BLaER1 treated with 17β-estradiol and CSF1 and Interleukin-3, amounts not matched to agents 10 nM and 100 nM (cell line): ENCODE measurements at regions not wholly inside any gene's neighbourhood (a gene's known extent, or its start where the extent isn't known, plus 50 kb on each side); places are given as distances from the start of the nearest gene placed in this dataset.
A peak's percentile ranks its signal among the peaks of the same experiment; 100 is the strongest.
"Not testable (repeated sequence)": the region's sequence is repeated elsewhere in the genome, so short reads cannot be mapped to it uniquely, and the experiment has no call there.

Source experiments
- H3K27ac ChIP-seq, 11 experiments: shearing (Covaris generic); formaldehyde crosslinking; 2 replicates each; pipeline ENCODE4 v1.8.1; 2022
- H3K27me3 ChIP-seq, 11 experiments: shearing (Covaris generic); formaldehyde crosslinking; 2 replicates each; pipeline ENCODE4 v1.8.1; 2022
- H3K36me3 ChIP-seq, 11 experiments: shearing (Covaris generic); formaldehyde crosslinking; 2 replicates each; pipeline ENCODE4 v1.8.1; 2022
- H3K4me1 ChIP-seq, 10 experiments: shearing (Covaris generic); formaldehyde crosslinking; 2 replicates each; pipeline ENCODE4 v1.8.1; 2022
- H3K4me2 ChIP-seq, 11 experiments: shearing (Covaris generic); formaldehyde crosslinking; 2 replicates each; pipeline ENCODE4 v1.8.1; 2022
- H3K4me3 ChIP-seq, 10 experiments: shearing (Covaris generic); formaldehyde crosslinking; 2 replicates each; pipeline ENCODE4 v1.8.1; 2022
- H3K9ac ChIP-seq, 11 experiments: shearing (Covaris generic); formaldehyde crosslinking; 2 replicates each; pipeline ENCODE4 v1.8.1; 2022
- H3K9me3 ChIP-seq, 11 experiments: shearing (Covaris generic); formaldehyde crosslinking; replicated peaks in 1 of 11; 2 replicates each; pipeline ENCODE4 v1.8.1; 2022
- H4K20me1 ChIP-seq, 11 experiments: shearing (Covaris generic); formaldehyde crosslinking; 2 replicates each; pipeline ENCODE4 v1.8.1; 2022
- Cebpa-rat ChIP-seq, 11 experiments: shearing (Covaris generic); IDR thresholded peaks; 2 replicates each; pipeline ENCODE4 v1.8.1; 2022

DNA sequence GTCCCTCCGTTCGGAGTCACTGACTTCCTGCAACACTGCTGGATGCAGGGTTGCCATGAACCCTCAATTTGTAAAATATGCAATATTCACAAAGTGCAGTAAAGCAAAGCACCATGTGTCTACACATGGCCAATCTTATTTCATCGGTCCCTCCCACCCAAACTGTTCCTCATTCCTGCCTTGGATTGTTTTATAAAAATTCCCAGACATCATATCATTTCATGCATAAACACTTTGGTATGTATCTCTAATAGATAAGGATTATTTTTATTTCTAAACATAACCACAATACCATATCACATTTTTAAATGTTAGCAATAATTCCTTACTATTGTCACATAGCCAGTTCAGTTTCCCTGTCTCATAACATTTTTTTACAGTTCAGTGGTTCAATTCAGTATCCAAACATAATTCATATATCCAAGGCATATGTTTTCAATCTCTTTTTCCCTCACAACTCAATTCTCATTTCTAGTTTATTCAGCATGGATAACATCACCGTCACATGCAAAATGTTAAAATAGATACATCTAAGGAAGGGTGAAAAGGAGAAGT, 82.0 kb upstream of the PCAT7 start:
- Histone ChIP-seq H3K27ac (no peak overlapping the region), H3K9ac (no peak overlapping the region), H3K27me3 (no peaks in the 10 kb centered on the region), H3K4me2 (no peak overlapping the region), H3K9me3 (peaks cover 30 to 43% (median 36%) of the 10 kb centered on the region in 11 experiments), H3K36me3 (0 out of 22 replicates have a peak, but pooled peaks cover 0 to 6% (median 0%) of the 10 kb centered on the region in 11 experiments), H4K20me1 (no peaks in the 10 kb centered on the region), H3K4me3 (no peak overlapping the region), H3K4me1 (0 out of 20 replicates have a peak, but pooled peaks cover 0 to 4% (median 0%) of the 10 kb centered on the region in 10 experiments)
- no peak for TF ChIP-seq Cebpa-rat (IDR thresholded peaks at IDR 0.05)

DNA sequence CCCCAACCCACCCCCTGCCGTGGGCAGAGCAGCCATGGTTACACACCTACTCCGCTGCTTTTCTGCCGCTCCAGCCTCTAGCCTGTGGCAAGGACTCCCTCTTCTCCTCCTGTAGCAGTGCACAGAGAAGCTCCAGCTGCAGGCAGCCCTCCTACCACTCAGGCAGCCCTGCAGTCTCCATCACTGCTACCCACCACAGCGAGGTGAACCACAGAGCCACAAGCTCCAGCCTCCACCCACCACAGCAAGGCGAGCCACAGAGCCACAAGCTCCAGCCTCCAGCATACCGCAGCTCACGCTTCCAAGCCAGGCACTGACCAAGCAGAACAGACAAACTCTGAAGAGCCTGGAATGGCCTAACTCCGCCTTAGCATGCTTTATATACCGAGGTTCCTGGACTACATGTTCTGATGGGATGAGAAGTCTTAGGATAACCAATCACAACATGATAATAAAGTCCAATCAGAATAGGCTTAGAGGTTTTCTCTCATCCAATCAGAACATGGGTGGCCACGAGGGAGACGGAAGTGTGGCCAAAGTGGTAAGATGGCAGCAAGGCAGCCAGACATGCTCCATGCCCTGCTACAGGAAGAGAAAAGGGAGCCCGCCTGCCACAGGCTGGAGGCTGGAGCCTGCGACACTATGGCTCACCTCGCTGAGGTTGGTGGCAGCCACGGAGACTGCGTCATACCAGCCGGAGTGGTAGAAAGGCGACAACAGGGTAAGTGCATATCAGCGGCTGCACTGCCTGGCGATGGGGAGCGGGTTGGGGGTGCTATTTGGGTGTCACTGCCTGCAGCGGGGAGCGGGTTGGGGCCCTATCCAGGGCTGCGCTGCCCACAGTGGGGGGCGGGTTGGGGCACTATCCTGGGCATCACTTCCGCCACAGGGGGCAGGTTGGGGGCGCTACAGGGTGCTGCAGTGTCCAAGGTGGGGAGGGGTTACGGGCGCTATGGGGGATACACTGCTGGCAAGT, 75.8 kb upstream of the PCAT7 start:
- Histone ChIP-seq H3K4me2 (no peak overlapping the region), H3K27ac (no peak overlapping the region)
- no peak for TF ChIP-seq Cebpa-rat (IDR thresholded peaks at IDR 0.05)

DNA sequence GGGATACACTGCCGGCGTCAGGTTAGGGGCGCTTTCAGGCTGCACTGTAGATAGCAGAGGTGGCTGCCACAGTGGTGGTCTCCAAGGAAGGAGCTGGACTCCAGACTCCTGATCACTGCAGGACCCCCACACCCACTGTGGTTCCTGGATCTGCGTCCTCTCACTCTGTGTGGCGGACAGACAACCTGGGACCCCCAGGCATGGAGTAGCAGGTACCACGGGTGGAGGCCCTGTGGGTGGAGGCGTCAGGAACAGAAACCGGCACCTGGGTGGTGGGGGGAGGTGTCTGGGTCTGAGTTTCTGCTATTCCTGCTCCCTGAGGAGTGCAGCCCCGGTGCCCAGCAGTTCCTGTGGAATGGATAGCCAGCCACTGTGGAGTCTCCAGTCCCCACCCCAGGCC, 75.1 kb upstream of the PCAT7 start:
- no peaks in the 10 kb centered on the region for H3K36me3 ChIP-seq
- H3K4me1 ChIP-seq: peaks cover 0 to 8% (median 0%) of the 10 kb centered on the region in 10 experiments; a peak in 1 of 20 replicates
- H3K9me3 ChIP-seq: no peaks in the 10 kb centered on the region
- no peak overlapping the region for H3K4me2 ChIP-seq
- no peaks in the 10 kb centered on the region for H3K27me3 ChIP-seq
- no peaks in the 10 kb centered on the region for H4K20me1 ChIP-seq
- H3K4me3 ChIP-seq: no peak overlapping the region
- no peak overlapping the region for H3K9ac ChIP-seq
- H3K27ac ChIP-seq: no peak overlapping the region
- TF ChIP-seq Cebpa-rat (IDR thresholded peaks at IDR 0.05): no peak

More for the DNA sequence above, 75.8 kb upstream of the PCAT7 start:
- no peaks in the 10 kb centered on the region for H4K20me1 ChIP-seq
- no peaks in the 10 kb centered on the region for H3K27me3 ChIP-seq
- H3K36me3 ChIP-seq: no peaks in the 10 kb centered on the region
- peaks cover 0 to 4% (median 0%) of the 10 kb centered on the region in 11 experiments; a peak in 2 of 22 replicates for H3K9me3 ChIP-seq
- H3K9ac ChIP-seq: no peak overlapping the region
- peaks cover 0 to 8% (median 0%) of the 10 kb centered on the region in 10 experiments; a peak in 1 of 20 replicates for H3K4me1 ChIP-seq
- H3K4me3 ChIP-seq: no peak overlapping the region

DNA sequence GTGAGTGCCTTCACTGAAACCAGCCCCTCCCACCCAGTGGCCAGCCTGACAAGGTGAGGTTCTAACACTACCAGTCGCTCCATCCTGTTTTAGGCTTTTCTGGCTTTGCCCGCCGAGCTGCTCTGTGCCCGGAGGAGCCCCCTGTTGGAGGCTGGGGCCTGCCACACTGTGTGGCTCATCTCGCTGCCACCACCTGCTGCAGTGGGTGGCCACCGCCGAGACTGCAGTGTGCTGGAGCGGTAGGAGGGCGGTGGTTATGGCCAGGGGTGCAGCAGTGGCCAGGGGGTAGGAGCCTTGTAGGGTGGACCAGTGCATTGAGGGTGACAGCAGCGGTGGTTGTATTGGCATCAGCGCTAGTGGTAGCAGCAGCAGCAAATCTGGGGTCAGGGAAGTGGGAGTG, 74.7 kb upstream of the PCAT7 start:
- Histone ChIP-seq H3K4me3 (no peak overlapping the region), H4K20me1 (no peaks in the 10 kb centered on the region), H3K4me1 (peaks cover 0 to 8% (median 0%) of the 10 kb centered on the region in 10 experiments; a peak in 1 of 20 replicates), H3K9me3 (no peaks in the 10 kb centered on the region), H3K27ac (no peak overlapping the region), H3K36me3 (no peaks in the 10 kb centered on the region), H3K27me3 (no peaks in the 10 kb centered on the region), H3K9ac (no peak overlapping the region), H3K4me2 (no peak overlapping the region)
- TF ChIP-seq Cebpa-rat (IDR thresholded peaks at IDR 0.05): no peak

DNA sequence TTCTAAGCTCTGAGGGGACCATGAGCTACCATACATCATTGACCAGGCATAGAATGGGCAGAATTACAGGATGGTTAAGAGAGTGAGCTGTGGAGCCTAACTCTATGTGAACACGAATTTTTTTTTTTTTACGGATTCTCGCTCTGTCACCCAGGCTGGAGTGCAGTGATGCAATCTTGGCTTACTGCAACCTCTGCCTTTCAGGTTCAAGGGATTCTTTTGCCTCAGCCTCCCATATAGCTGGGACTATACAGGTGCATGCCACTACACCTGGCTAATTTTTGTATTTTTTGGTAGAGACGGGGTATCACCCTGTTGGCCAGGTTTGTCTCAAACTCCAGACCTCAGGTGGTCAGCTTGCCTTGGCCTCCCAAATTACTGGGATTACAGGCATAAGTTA, 72.8 kb upstream of the PCAT7 start:
- no peak overlapping the region for H3K27ac ChIP-seq
- no peaks in the 10 kb centered on the region for H3K36me3 ChIP-seq
- TF ChIP-seq Cebpa-rat (IDR thresholded peaks at IDR 0.05): no peak
- H3K4me3 ChIP-seq: no peak overlapping the region
- no peak overlapping the region for H3K9ac ChIP-seq
- H4K20me1 ChIP-seq: no peaks in the 10 kb centered on the region
- peaks cover 0 to 8% (median 0%) of the 10 kb centered on the region in 10 experiments; a peak in 1 of 20 replicates for H3K4me1 ChIP-seq
- no peaks in the 10 kb centered on the region for H3K27me3 ChIP-seq
- H3K9me3 ChIP-seq: no peaks in the 10 kb centered on the region
- no peak overlapping the region for H3K4me2 ChIP-seq

DNA sequence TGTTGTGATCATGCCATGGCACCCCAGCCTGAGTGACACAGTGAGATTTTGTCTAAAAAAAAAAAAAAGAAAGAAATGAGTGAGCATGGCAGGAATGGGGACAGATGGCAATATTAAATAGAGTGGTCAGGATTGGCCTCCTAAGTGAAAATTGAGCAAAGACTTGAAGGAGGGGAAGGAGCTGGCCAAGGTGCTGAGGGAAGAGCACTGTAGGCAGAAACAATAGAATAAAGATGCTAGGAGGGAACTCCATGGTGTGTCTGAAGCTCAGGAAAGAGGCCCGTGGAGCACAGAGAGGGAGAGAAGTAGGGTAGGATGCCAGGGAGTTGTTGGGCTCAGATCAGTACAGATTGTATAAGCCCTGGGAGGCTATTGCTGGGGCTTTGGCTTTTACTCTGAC, 64.4 kb upstream of the PCAT7 start:
- no peaks in the 10 kb centered on the region for H3K27me3 ChIP-seq
- no peaks in the 10 kb centered on the region for H4K20me1 ChIP-seq
- H3K36me3 ChIP-seq: no peaks in the 10 kb centered on the region
- no peak overlapping the region for H3K27ac ChIP-seq
- H3K4me1 ChIP-seq: no peaks in the 10 kb centered on the region
- H3K9ac ChIP-seq: no peak overlapping the region
- H3K4me2 ChIP-seq: no peak overlapping the region
- H3K9me3 ChIP-seq: no peaks in the 10 kb centered on the region
- no peak overlapping the region for H3K4me3 ChIP-seq
- TF ChIP-seq Cebpa-rat (IDR thresholded peaks at IDR 0.05): no peak

DNA sequence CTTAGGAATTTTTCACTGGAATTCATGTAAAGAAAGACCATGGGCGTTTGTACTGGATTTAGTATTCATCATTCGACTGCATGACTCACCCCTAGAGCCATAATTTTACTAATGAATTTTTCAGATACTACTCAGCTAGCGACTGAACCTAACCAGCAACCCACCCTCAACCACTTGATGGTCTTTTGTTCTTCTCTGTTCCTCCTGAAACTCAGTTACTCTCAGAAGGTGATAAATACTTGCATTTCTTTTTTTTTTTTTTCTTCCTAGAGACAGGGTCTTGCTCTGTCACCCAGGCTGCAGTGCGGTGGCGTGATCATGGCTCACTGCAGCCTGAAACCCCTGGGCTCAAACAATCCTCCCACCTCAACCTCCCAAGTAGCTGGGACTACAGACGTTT, 62.8 kb upstream of the PCAT7 start:
- not testable (repeated sequence) for H3K36me3 ChIP-seq

DNA sequence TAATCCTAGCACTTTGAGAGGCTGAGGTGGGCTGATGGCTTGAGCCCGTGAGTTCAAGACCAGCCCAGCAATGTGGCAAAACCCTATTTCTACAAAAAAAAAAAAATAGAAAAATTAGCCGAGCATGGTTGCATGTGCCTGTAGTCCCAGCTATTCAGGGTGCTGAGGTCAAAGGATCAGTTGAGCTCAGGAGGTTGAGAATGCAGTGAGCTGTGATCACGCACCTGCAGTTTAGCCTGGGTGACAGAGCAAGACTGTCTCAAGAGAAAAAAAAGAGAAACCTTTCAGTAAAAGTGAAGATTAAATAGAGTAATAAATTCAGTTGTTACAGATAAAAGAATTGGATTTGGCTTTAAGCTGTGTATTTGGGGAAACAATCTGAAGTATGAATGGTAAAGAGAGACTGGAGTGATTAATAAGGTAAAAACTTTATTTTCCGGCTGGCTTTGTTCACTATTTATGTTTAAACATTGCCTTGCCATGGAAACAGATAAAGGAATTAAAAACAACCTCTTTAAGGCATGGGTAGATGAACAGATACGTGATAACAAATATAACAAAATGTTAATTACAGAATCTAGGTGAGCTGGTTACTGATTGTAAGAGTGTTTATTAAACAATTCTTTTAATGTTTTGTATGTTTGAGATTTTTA, 56.0 kb upstream of the PCAT7 start:
- H3K4me2 ChIP-seq: peak overlapping the region in 7 of 11 experiments; percentile 20 to 70 (median 51); a peak in 13 of 22 replicates
- H3K36me3 ChIP-seq: no peaks in the 10 kb centered on the region
- no peaks in the 10 kb centered on the region for H4K20me1 ChIP-seq
- H3K27ac ChIP-seq: no peak overlapping the region
- H3K27me3 ChIP-seq: no peaks in the 10 kb centered on the region
- H3K4me1 ChIP-seq: peaks cover 0 to 18% (median 5%) of the 10 kb centered on the region in 10 experiments; a peak in 12 of 20 replicates
- no peak overlapping the region for H3K4me3 ChIP-seq
- no peak for TF ChIP-seq Cebpa-rat (IDR thresholded peaks at IDR 0.05)
- H3K9me3 ChIP-seq: no peaks in the 10 kb centered on the region
- H3K9ac ChIP-seq: no peak overlapping the region

More for the DNA sequence above, 62.8 kb upstream of the PCAT7 start:
- H3K4me2 ChIP-seq, H3K4me3 ChIP-seq, H3K4me1 ChIP-seq, H3K9me3 ChIP-seq, H3K27ac ChIP-seq, H3K27me3 ChIP-seq, H3K9ac ChIP-seq, H4K20me1 ChIP-seq: not testable (repeated sequence)

DNA sequence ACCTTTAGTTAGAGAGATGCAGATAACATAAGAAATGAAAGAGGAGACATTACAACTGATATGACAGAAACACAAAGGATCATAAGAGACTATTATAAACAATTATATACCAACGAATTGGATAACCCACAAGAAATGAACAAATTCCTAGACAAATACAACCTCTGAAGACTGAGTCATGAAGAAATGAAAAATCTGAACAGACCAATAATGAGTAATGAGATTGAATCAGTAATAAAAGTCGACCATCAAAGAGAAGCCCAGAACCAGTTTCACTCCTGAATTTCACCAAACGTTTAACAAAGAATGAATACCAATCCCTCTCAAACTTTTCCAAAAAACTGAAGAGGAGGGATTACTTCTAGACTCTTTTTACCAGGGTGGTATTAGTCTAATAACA, 50.5 kb upstream of the PCAT7 start:
- TF ChIP-seq Cebpa-rat (IDR thresholded peaks at IDR 0.05): no peak

More for the DNA sequence above, 50.5 kb upstream of the PCAT7 start:
- Histone ChIP-seq H3K27ac (no peak overlapping the region), H3K9me3 (peaks cover 0 to 7% (median 0%) of the 10 kb centered on the region in 11 experiments; a peak in 2 of 22 replicates), H3K4me2 (no peak overlapping the region), H3K4me3 (no peak overlapping the region), H3K27me3 (no peaks in the 10 kb centered on the region), H3K9ac (no peak overlapping the region), H4K20me1 (no peaks in the 10 kb centered on the region), H3K36me3 (no peaks in the 10 kb centered on the region), H3K4me1 (peaks cover 0 to 2% (median 0%) of the 10 kb centered on the region in 10 experiments; a peak in 3 of 20 replicates)
